WTC11 (cell line): ENCODE measurements at regions not wholly inside any gene's neighbourhood (a gene's known extent, or its start where the extent isn't known, plus 50 kb on each side); places are given as distances from the start of the nearest gene placed in this dataset.

ENCODE experiments used
- ATAC-seq: fragments of 200-7000 bp; cut with Tn5 transposase; 2 replicates; pipeline ENCODE4 v1.10.0; 2021; ENCODE audit warnings: mild to moderate bottlenecking, moderate library complexity
- CTCF ChIA-PET: fragments of 300-600 bp; sonication (Branson Sonifier 250); formaldehyde crosslinking; loops from one replicate; lab custom pipeline; 2021; ENCODE audit warnings: antibody characterized with exemption; lab: Charles Lee
- POLR2A ChIA-PET: fragments of 350-600 bp; sonication (Branson Sonifier 250); formaldehyde crosslinking; loops from one replicate; lab custom pipeline; 2021; ENCODE audit warnings: antibody characterized with exemption; lab: Charles Lee
- DNase-seq: peaks from one replicate; pipeline ENCODE4 v3.0.0; 2021; ENCODE audit warnings: low spot score
- H3K27ac Mint-ChIP-seq: 2 replicates; pipeline ENCODE4 v1.8.0; 2021; ENCODE audit warnings: mixed read lengths
- H3K27me3 Mint-ChIP-seq: 2 replicates; pipeline ENCODE4 v1.8.0; 2021; ENCODE audit warnings: low read depth, mild to moderate bottlenecking, moderate library complexity, mixed read lengths
- H3K36me3 Mint-ChIP-seq: 2 replicates; pipeline ENCODE4 v1.8.0; 2021; ENCODE audit warnings: mixed read lengths
- H3K4me1 Mint-ChIP-seq: 2 replicates; pipeline ENCODE4 v1.8.0; 2022; ENCODE audit warnings: mixed read lengths
- H3K4me3 Mint-ChIP-seq: 2 replicates; pipeline ENCODE4 v1.8.0; 2021; ENCODE audit warnings: mild to moderate bottlenecking, moderate library complexity, mixed read lengths
- H3K9me3 Mint-ChIP-seq: 2 replicates; pipeline ENCODE4 v1.8.0; 2021; ENCODE audit warnings: mixed read lengths
- ATF1 ChIP-seq: sonication (generic); formaldehyde crosslinking; IDR thresholded peaks from 2 replicates; pipeline ENCODE4 v1.8.1; 2023; ENCODE audit warnings: mild to moderate bottlenecking, moderate library complexity, missing genetic modification reagents
- ELF4 ChIP-seq: sonication (generic); formaldehyde crosslinking; IDR thresholded peaks from 2 replicates; pipeline ENCODE4 v1.8.1; 2022; ENCODE audit warnings: low read depth, mild to moderate bottlenecking, moderate library complexity, missing genetic modification reagents
- EMX1 ChIP-seq: fragments of 250-450 bp; sonication (Bioruptor Pico); IDR thresholded peaks from 2 replicates; pipeline ENCODE4 v1.8.0; 2021; ENCODE audit warnings: mild to moderate bottlenecking
- ESRRA ChIP-seq: sonication (generic); formaldehyde crosslinking; IDR thresholded peaks from 2 replicates; pipeline ENCODE4 v1.8.1; 2022; ENCODE audit warnings: mild to moderate bottlenecking, missing genetic modification reagents, borderline replicate concordance
- NR2C2 ChIP-seq: sonication (generic); formaldehyde crosslinking; IDR thresholded peaks from 2 replicates; pipeline ENCODE4 v1.8.0; 2022; ENCODE audit warnings: mild to moderate bottlenecking, missing genetic modification reagents
- NR3C1 ChIP-seq: sonication (generic); formaldehyde crosslinking; conservative IDR thresholded peaks from 2 replicates; pipeline ENCODE4 v1.8.1; 2023; ENCODE audit warnings: low read depth, mild to moderate bottlenecking, missing genetic modification reagents
- TP53 ChIP-seq: sonication (generic); formaldehyde crosslinking; IDR thresholded peaks from 2 replicates; pipeline ENCODE4 v1.8.1; 2023; ENCODE audit warnings: mild to moderate bottlenecking, missing genetic modification reagents
- ZBTB21 ChIP-seq: sonication (generic); formaldehyde crosslinking; IDR thresholded peaks from 2 replicates; pipeline ENCODE4 v1.8.1; 2023; ENCODE audit warnings: mild to moderate bottlenecking, missing genetic modification reagents, borderline replicate concordance
- ZNF138 ChIP-seq: sonication (generic); formaldehyde crosslinking; conservative IDR thresholded peaks from 2 replicates; pipeline ENCODE4 v1.8.1; 2022; ENCODE audit warnings: mild to moderate bottlenecking, moderate library complexity, missing genetic modification reagents
- ZNF219 ChIP-seq: sonication (generic); formaldehyde crosslinking; IDR thresholded peaks from 2 replicates; pipeline ENCODE4 v1.8.0; 2023; ENCODE audit warnings: missing genetic modification reagents, mild to moderate bottlenecking, borderline replicate concordance
- ZNF232 ChIP-seq: sonication (generic); formaldehyde crosslinking; IDR thresholded peaks from 2 replicates; pipeline ENCODE4 v1.8.0; 2022; ENCODE audit warnings: mild to moderate bottlenecking, missing genetic modification reagents
- ZNF416 ChIP-seq: fragments of 250-450 bp; sonication (Bioruptor Pico); IDR thresholded peaks from 2 replicates; pipeline ENCODE4 v1.9.0; 2021; ENCODE audit warnings: mild to moderate bottlenecking, inconsistent platforms
- ZNF671 ChIP-seq: fragments of 250-450 bp; sonication (Bioruptor Pico); IDR thresholded peaks from 2 replicates; pipeline ENCODE4 v1.8.0; 2021; ENCODE audit warnings: mild to moderate bottlenecking
- TF ChIP-seq, protein P1 (sequence below): sonication (generic); formaldehyde crosslinking; IDR thresholded peaks from 2 replicates; pipeline ENCODE4 v1.8.0; 2022; ENCODE audit warnings: missing genetic modification reagents
- TF ChIP-seq, protein P2 (sequence below): sonication (generic); formaldehyde crosslinking; IDR thresholded peaks from 2 replicates; pipeline ENCODE4 v1.8.1; 2023; ENCODE audit warnings: mild to moderate bottlenecking, missing genetic modification reagents
- TF ChIP-seq, protein P3 (sequence below): fragments of 250-450 bp; sonication (Bioruptor Pico); IDR thresholded peaks from 2 replicates; pipeline ENCODE4 v2.1.2; 2022; ENCODE audit warnings: mild to moderate bottlenecking, moderate library complexity
- TF ChIP-seq, protein P4 (sequence below): sonication (generic); formaldehyde crosslinking; IDR thresholded peaks from 2 replicates; pipeline ENCODE4 v1.8.0; 2022; ENCODE audit warnings: mild to moderate bottlenecking, missing genetic modification reagents
- TF ChIP-seq, protein P5 (sequence below): sonication (generic); formaldehyde crosslinking; IDR thresholded peaks from 2 replicates; pipeline ENCODE4 v1.8.0; 2022; ENCODE audit warnings: mild to moderate bottlenecking, missing genetic modification reagents
- TF ChIP-seq, protein P6 (sequence below): sonication (generic); formaldehyde crosslinking; IDR thresholded peaks from 2 replicates; pipeline ENCODE4 v1.8.0; 2023; ENCODE audit warnings: mild to moderate bottlenecking, missing genetic modification reagents
- TF ChIP-seq, protein P7 (sequence below): sonication (generic); formaldehyde crosslinking; IDR thresholded peaks from 2 replicates; pipeline ENCODE4 v1.8.0; 2023; ENCODE audit warnings: missing genetic modification reagents

DNA sequence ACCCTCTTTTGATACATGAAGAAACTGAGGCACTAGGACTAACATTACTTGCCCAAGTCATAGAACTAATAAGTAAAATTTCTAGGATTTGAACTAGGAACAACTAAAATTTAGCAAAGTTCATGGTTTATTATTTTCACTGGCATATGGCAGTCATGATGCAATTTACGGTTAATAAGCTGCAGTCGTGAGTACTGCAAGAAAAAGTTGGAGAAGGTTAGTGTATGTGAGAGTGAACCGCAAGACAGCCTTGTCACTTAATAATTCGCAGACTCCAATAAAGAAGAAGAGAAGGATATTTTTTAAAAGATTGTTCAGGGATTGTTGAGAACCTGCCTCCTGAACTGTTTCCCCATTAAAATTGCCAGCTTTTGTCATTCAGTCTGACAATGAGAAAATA, 663.4 kb upstream of the TENM4 start (continued):
- TF ChIP-seq, protein P1, sequence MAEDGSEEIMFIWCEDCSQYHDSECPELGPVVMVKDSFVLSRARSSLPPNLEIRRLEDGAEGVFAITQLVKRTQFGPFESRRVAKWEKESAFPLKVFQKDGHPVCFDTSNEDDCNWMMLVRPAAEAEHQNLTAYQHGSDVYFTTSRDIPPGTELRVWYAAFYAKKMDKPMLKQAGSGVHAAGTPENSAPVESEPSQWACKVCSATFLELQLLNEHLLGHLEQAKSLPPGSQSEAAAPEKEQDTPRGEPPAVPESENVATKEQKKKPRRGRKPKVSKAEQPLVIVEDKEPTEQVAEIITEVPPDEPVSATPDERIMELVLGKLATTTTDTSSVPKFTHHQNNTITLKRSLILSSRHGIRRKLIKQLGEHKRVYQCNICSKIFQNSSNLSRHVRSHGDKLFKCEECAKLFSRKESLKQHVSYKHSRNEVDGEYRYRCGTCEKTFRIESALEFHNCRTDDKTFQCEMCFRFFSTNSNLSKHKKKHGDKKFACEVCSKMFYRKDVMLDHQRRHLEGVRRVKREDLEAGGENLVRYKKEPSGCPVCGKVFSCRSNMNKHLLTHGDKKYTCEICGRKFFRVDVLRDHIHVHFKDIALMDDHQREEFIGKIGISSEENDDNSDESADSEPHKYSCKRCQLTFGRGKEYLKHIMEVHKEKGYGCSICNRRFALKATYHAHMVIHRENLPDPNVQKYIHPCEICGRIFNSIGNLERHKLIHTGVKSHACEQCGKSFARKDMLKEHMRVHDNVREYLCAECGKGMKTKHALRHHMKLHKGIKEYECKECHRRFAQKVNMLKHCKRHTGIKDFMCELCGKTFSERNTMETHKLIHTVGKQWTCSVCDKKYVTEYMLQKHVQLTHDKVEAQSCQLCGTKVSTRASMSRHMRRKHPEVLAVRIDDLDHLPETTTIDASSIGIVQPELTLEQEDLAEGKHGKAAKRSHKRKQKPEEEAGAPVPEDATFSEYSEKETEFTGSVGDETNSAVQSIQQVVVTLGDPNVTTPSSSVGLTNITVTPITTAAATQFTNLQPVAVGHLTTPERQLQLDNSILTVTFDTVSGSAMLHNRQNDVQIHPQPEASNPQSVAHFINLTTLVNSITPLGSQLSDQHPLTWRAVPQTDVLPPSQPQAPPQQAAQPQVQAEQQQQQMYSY (CRISPR knock-in tag) = no peak
- no peak for TF ChIP-seq NR2C2
- no peak for TF ChIP-seq TP53 (CRISPR knock-in tag)
- TF ChIP-seq, protein P2, sequence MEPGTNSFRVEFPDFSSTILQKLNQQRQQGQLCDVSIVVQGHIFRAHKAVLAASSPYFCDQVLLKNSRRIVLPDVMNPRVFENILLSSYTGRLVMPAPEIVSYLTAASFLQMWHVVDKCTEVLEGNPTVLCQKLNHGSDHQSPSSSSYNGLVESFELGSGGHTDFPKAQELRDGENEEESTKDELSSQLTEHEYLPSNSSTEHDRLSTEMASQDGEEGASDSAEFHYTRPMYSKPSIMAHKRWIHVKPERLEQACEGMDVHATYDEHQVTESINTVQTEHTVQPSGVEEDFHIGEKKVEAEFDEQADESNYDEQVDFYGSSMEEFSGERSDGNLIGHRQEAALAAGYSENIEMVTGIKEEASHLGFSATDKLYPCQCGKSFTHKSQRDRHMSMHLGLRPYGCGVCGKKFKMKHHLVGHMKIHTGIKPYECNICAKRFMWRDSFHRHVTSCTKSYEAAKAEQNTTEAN (CRISPR knock-in tag) = no peak
- TF ChIP-seq EMX1 (CRISPR knock-in tag) = no peak
- TF ChIP-seq, protein P3, sequence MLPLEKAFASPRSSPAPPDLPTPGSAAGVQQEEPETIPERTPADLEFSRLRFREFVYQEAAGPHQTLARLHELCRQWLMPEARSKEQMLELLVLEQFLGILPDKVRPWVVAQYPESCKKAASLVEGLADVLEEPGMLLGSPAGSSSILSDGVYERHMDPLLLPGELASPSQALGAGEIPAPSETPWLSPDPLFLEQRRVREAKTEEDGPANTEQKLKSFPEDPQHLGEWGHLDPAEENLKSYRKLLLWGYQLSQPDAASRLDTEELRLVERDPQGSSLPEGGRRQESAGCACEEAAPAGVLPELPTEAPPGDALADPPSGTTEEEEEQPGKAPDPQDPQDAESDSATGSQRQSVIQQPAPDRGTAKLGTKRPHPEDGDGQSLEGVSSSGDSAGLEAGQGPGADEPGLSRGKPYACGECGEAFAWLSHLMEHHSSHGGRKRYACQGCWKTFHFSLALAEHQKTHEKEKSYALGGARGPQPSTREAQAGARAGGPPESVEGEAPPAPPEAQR (CRISPR knock-in tag) = no peak
- TF ChIP-seq, protein P4, sequence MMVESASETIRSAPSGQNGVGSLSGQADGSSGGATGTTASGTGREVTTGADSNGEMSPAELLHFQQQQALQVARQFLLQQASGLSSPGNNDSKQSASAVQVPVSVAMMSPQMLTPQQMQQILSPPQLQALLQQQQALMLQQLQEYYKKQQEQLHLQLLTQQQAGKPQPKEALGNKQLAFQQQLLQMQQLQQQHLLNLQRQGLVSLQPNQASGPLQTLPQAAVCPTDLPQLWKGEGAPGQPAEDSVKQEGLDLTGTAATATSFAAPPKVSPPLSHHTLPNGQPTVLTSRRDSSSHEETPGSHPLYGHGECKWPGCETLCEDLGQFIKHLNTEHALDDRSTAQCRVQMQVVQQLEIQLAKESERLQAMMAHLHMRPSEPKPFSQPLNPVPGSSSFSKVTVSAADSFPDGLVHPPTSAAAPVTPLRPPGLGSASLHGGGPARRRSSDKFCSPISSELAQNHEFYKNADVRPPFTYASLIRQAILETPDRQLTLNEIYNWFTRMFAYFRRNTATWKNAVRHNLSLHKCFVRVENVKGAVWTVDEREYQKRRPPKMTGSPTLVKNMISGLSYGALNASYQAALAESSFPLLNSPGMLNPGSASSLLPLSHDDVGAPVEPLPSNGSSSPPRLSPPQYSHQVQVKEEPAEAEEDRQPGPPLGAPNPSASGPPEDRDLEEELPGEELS (CRISPR knock-in tag) = no peak
- no peak for TF ChIP-seq ELF4
- TF ChIP-seq, protein P5, sequence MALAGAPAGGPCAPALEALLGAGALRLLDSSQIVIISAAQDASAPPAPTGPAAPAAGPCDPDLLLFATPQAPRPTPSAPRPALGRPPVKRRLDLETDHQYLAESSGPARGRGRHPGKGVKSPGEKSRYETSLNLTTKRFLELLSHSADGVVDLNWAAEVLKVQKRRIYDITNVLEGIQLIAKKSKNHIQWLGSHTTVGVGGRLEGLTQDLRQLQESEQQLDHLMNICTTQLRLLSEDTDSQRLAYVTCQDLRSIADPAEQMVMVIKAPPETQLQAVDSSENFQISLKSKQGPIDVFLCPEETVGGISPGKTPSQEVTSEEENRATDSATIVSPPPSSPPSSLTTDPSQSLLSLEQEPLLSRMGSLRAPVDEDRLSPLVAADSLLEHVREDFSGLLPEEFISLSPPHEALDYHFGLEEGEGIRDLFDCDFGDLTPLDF (CRISPR knock-in tag) = no peak
- no peak for TF ChIP-seq ZBTB21 (CRISPR knock-in tag)

DNA sequence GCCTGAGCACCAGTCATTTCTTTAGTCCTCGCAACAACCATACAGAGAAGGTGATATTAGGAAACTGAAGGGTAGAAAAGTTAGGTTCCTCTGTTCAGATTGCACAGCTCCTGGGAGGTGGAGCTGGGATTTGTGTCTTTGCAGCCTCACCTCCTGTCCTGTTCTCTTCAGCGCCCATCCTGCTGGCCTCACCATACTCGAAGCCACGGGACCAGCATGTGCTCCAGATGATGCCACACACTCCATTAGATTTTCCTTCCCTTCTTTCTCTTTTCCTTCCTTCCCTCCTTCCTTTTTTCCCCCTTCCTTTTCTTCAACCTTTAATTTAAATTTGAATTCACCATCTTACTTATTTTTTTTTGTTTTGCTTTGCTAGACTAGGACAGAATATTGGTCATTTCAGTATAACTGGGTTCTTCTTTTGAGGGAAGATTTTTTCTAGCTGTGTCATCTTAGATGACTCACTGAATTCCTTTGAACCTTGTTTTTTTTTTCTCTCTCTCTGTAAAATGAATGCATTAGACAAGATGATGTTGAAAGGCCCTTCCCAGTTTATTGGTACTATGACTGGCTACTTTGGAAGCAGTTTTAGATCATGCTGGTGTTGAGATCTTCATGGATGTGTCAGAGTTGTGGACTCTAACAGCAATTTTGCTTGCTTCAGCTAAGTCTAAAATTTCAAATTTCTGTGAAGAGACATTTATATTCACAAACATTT, 662.5 kb upstream of the TENM4 start:
- ChIA-PET CTCF (no interaction called here), POLR2A (no interaction called here)
- Mint-ChIP-seq H3K4me3 (no peak overlapping the region), H3K27ac (no peak overlapping the region), H3K36me3 (no peaks in the 10 kb centered on the region), H3K27me3 (no peaks in the 10 kb centered on the region), H3K9me3 (no peaks in the 10 kb centered on the region), H3K4me1 (peaks cover 7% of the 10 kb centered on the region)
- TF ChIP-seq ZNF219 (no peak), NR3C1 (CRISPR knock-in tag) (no peak), NR2C2 (no peak), ESRRA (CRISPR knock-in tag) (no peak), ZNF416 (no peak), ZNF138 (CRISPR knock-in tag) (no peak), ZNF232 (no peak), ZNF671 (CRISPR knock-in tag) (no peak), ATF1 (CRISPR knock-in tag) (no peak)
- TF ChIP-seq, protein P6, sequence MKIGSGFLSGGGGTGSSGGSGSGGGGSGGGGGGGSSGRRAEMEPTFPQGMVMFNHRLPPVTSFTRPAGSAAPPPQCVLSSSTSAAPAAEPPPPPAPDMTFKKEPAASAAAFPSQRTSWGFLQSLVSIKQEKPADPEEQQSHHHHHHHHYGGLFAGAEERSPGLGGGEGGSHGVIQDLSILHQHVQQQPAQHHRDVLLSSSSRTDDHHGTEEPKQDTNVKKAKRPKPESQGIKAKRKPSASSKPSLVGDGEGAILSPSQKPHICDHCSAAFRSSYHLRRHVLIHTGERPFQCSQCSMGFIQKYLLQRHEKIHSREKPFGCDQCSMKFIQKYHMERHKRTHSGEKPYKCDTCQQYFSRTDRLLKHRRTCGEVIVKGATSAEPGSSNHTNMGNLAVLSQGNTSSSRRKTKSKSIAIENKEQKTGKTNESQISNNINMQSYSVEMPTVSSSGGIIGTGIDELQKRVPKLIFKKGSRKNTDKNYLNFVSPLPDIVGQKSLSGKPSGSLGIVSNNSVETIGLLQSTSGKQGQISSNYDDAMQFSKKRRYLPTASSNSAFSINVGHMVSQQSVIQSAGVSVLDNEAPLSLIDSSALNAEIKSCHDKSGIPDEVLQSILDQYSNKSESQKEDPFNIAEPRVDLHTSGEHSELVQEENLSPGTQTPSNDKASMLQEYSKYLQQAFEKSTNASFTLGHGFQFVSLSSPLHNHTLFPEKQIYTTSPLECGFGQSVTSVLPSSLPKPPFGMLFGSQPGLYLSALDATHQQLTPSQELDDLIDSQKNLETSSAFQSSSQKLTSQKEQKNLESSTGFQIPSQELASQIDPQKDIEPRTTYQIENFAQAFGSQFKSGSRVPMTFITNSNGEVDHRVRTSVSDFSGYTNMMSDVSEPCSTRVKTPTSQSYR (CRISPR knock-in tag) = no peak
- TF ChIP-seq, protein P7, sequence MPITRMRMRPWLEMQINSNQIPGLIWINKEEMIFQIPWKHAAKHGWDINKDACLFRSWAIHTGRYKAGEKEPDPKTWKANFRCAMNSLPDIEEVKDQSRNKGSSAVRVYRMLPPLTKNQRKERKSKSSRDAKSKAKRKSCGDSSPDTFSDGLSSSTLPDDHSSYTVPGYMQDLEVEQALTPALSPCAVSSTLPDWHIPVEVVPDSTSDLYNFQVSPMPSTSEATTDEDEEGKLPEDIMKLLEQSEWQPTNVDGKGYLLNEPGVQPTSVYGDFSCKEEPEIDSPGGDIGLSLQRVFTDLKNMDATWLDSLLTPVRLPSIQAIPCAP (CRISPR knock-in tag) = no peak
- DNase-seq (no peak), ATAC-seq (no peak)
